NCI-H748 treated with DMSO at 0.1 percent for 48 hours (cell line): ENCODE measurements at regions not wholly inside any gene's neighbourhood (a gene's known extent, or its start where the extent isn't known, plus 50 kb on each side); places are given as distances from the start of the nearest gene placed in this dataset.

Experiments
- DNase-seq: peaks from one replicate; lab custom pipeline; 2025; lab: John Stamatoyannopoulos, UW

- no peak for DNase-seq
Observed at GRCh38 chr15:95911570-95912279, 418.8 kb upstream of the NR2F2 start.

GRCh38 chr15:95912280-95912625, 418.2 kb upstream of the NR2F2 start:
- no peak for DNase-seq

DNA sequence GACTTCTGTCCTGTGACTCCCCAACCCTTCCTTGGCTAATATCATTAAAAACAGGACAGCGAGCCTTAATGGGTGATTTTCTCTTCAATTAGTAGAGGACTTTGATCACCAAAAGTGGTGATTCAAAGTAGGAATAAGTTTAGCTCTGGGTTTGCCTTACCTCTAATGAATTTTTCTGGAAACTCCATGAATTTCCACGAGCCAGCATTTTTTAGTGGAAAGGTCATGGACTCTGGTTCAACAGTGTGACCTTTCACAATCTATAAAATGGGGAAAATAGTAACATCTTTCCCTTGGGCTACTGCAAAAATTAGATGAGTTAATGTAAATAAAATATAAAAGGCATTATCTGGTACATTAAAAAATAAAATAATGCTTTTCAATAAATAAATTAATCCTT, 417.8 kb upstream of the NR2F2 start:
- DNase-seq: no peak

DNA sequence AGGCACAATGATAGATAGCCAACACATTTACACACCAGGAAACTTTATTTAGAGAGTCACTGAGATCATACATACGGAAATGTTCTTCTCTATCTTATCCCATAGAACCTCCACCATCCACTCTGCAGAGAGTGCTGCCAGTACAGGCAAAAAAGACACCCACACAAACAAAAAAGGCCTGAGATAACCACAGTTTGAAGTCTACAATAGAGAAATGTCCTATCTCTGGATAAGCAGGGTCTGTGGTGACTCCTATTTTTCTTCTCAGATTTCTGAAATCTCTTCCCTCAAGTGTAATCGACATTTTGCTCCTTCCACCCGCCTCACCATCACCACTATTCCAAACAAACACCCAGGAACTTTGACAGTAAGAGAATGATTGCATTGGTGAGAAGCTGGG, 413.9 kb upstream of the NR2F2 start:
- DNase-seq: no peak

GRCh38 chr15:95918525-95918924, 412.0 kb upstream of the NR2F2 start:
- no peak for DNase-seq

- DNase-seq: no peak
Observed at GRCh38 chr15:95919460-95919859, 411.0 kb upstream of the NR2F2 start.

GRCh38 chr15:95921404-95921803, 409.1 kb upstream of the NR2F2 start:
- no peak for DNase-seq

- DNase-seq: no peak
Observed at GRCh38 chr15:95922431-95922830, 408.1 kb upstream of the NR2F2 start.

- DNase-seq: no peak
Observed at GRCh38 chr15:95923792-95924191, 406.7 kb upstream of the NR2F2 start.

DNA sequence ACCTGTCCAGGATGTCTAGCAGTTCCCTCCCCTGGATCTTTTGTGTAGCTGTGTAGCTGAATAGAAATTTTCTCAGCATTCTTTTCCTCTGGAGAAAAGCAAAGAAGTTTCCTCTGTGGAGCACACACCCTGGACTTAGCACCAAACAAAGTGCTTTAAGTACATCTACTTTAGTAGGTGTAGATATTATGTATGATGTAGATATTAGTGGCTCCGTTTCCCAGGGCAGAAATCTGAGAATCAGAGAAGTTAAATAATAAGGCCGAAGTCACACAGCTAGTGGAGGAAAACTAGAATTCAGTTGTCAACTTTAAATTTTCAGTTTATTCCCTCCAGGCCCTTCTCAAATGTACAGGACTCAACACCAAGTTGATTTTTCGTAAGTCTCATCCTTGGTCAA, 401.7 kb upstream of the NR2F2 start:
- no peak for DNase-seq

GRCh38 chr15:95929232-95929846, 401.2 kb upstream of the NR2F2 start:
- no peak for DNase-seq

DNA sequence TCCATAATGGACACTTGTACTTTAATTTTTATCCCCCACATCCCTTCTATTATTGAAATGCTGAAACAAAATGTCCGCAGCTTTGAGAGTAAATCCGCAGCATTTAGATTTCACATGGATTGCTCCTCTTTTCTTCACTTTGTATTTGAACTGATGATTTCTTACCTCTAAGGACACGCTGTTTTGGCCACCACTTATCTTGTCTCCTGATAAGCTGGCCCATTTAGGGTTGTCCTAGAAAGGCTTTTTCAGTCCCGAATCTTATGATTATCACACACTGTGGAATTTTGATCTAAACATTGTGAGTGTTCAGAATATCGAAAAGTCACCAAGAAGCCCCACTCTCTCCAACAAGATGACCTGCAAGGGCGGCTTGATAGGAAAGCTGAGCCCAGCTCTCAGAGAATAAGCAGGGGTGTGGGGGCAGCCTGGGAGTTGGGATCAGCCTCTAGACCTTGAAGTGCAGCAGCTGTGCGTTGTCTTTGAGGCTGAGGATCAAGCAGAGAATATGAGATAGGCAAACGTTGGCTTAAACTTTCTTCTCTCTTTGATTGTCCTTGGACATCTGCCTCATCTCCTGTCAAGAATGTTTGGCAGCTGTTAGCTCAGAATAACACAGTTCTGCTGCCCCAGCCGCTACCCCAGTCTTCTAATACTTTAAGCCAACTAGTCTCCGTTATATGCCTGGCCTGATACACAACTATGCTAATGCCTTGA, 399.7 kb upstream of the NR2F2 start:
- DNase-seq: no peak

DNA sequence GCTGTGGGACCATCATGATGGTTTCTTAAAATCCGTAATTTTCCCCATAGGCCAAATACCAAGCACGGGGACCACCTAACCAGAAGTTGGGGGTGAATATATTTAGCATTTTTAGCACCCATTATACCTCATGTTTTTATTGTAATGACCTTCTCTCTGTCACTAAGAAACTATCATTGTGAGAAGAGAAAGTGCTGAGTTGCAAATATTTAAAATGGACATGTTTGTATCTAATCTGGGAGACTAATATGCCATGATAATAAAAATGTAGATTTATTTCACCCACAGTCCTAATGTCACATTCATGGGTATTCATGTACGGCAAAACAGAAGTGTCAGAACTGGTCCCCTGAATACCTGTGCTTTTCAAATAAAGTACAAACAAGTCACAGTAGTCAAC, 398.9 kb upstream of the NR2F2 start:
- DNase-seq: no peak

DNA sequence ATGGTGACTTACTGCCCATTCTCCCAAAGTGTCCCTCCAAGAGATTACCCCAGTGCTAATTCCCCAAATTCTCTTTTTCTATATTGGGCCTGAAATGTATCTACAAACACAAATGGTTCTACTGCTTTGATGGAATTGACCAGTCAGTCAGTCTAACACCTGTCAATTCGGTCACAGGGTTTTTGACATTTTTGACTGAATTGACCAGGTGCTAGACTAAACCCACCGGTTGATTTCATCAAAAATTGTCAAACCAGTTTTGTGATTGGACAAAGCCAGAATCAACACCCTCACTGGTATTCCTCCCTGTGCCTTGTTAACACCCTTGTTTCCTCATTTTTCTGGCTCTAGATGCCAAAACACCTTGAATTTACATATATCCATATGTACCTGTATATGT, 398.4 kb upstream of the NR2F2 start:
- DNase-seq: no peak

DNA sequence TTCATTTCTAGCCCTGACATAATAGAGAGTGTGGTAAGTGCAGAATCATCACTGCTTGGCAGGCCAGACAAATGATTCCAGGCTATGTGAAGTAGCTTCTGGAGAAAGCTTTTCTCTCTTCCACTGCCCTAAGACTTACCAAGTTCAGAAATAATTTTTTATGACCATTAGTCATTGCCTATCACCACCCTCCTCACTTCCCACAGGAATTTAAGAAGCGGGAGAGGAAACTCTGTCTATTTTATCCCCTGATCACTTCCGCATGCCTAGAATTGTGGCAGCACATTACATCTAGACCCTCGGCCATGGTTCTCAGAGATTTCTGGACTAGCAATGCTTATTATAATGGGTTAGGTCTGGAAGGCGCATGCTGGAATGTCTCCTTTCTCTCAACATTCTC, 397.8 kb upstream of the NR2F2 start:
- no peak for DNase-seq

GRCh38 chr15:95935852-95936251, 394.6 kb upstream of the NR2F2 start:
- no peak for DNase-seq

DNA sequence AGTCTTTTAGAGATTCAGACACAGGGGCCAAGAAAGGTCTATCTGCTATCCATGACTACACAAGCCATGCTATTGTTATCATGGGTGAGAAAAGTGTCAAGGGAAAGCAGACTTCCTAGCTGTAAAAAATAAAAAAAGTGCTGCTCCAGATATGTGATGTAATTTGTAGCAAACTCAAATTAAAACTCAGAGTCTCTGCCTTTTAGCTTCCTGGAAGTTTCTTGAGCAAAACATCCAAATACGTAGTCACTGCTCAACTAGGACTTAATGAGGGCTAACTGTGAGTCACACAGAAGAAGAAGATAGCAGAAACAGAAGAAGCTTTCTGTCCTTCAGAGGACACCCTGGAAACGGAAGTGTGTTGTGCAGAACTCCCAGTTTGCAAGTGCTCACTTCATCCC, 393.4 kb upstream of the NR2F2 start:
- DNase-seq: no peak

DNA sequence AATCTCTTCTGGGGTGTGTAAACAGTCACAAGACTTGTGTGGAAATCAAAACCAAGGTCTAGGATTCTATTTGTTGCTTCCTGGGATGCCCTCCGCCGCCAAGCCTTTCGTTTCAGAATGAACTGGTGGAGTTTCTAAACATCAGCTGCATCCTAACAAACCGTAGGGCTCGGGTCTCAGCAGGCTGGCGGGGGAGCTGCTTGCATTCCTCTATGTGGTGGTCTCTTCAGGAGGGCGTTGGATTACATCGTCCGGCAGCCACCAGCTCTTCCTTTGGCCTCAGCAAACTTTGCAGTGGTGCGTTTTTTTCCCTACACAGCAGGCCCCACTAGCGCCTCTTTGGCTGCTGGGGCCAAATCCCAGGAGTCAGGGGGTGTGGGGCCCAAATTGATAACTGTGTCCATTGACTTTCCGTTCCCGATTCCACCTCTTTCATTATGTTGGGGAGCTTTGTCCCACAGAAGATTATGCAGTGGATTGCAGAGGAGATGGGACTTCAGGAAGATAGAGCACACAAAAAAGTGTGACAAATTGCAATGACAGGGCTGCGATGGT, 390.0 kb upstream of the NR2F2 start:
- DNase-seq: no peak

DNA sequence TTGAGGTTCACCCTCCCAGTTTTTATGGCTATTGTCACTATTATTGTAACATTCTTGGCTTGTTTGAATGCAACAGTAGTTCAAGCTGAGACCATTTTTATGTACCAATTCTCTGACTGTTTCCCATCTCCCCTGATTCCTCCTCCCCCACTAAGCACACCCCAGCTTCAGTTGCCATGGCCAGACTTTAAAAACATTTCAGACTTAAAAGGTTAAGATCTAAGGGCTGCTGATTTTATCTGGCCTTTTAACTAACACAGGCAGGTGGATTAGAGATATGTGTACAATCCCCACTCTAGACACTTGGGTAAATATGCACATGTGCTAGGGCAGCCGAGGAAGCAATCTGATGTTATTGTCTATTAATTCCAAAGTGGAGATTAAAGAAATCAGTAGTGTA, 386.3 kb upstream of the NR2F2 start:
- DNase-seq: no peak

GRCh38 chr15:95944661-95945255, 385.7 kb upstream of the NR2F2 start:
- no peak for DNase-seq

DNA sequence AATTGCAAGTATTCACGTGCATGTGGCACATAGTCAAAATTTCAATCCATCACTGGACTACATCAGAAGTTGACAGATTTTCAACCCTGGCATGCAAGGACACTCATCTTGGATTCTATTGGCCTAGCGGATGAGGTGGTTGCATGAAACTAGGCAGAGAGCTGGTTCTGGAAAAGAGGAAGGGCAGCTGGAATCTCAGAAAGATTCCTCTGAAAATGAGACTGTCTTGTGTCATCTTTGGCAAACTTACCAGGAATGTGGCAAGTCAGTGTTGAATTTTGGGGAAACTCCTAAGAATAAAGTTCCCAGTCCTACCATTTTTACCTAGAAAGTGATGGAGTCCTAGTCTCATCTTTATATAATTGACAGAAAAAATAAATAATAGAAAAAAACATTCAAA, 384.3 kb upstream of the NR2F2 start:
- DNase-seq: no peak

- no peak for DNase-seq
Observed at GRCh38 chr15:95946926-95947325, 383.6 kb upstream of the NR2F2 start.

GRCh38 chr15:95948411-95948810, 382.1 kb upstream of the NR2F2 start:
- DNase-seq: no peak
